ENCODE measurements at regions not wholly inside any gene's neighbourhood (a gene's known extent, or its start where the extent isn't known, plus 50 kb on each side); places are given as distances from the start of the nearest gene placed in this dataset.

DNA sequence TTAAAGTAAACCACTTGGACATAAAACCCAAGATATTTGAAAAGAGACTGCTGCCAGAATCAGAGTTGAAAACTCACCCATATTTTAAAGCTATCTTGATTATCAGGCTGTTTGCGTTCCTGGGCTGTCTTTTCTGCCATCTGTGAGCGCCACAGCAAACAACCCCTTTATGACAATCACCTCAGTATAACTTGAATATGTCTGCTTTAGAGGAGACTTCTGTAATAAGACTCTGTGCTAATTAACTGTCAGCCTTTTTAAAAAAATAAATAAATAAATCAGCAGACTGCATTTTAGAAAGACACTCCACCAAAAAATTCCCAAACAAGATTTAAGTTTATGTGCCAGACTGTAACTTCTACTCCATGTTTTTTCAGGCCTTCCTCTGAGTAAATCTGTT is 375.7 kb upstream of the CCNH start:
- TF ChIP-seq, protein P1, sequence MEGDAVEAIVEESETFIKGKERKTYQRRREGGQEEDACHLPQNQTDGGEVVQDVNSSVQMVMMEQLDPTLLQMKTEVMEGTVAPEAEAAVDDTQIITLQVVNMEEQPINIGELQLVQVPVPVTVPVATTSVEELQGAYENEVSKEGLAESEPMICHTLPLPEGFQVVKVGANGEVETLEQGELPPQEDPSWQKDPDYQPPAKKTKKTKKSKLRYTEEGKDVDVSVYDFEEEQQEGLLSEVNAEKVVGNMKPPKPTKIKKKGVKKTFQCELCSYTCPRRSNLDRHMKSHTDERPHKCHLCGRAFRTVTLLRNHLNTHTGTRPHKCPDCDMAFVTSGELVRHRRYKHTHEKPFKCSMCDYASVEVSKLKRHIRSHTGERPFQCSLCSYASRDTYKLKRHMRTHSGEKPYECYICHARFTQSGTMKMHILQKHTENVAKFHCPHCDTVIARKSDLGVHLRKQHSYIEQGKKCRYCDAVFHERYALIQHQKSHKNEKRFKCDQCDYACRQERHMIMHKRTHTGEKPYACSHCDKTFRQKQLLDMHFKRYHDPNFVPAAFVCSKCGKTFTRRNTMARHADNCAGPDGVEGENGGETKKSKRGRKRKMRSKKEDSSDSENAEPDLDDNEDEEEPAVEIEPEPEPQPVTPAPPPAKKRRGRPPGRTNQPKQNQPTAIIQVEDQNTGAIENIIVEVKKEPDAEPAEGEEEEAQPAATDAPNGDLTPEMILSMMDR (conservative IDR thresholded peaks at IDR 0.05; ENCODE audit: low read length) = no peak
- no peak for TF ChIP-seq EZH2phosphoT487 (IDR thresholded peaks at IDR 0.05; ENCODE audit: borderline replicate concordance, low read depth, low read length)

Data from OCI-LY7 (cell line).